ENCODE measurements at regions not wholly inside any gene's neighbourhood (a gene's known extent, or its start where the extent isn't known, plus 50 kb on each side); places are given as distances from the start of the nearest gene placed in this dataset.

- H3K4me2 ChIP-seq (ENCODE audit: low read length): no peak overlapping the region
- H3K27me3 ChIP-seq (ENCODE audit: insufficient read depth, low read length): no peaks in the 10 kb centered on the region
- H3K4me1 ChIP-seq (ENCODE audit: control insufficient read depth in 1 of 2, insufficient read depth in 2 of 2, low read length in 2 of 2): no peaks in the 10 kb centered on the region
- CTCF ChIA-PET: no interaction called here
- no peak overlapping the region for H3K4me3 ChIP-seq (replicated peaks in 1 of 2; ENCODE audit: low read depth in 1 of 2, low read length in 2 of 2)
- H3K9ac ChIP-seq (ENCODE audit: low read length): no peak overlapping the region
- no peak for DNase-seq (ENCODE audit: low read depth, low spot score)
- intact Hi-C loops (cut with micrococcal nuclease): no loop called here
- no peaks in the 10 kb centered on the region for H4K20me1 ChIP-seq (ENCODE audit: insufficient read depth)
- no peak for ATAC-seq
- no peak overlapping the region for H2AFZ ChIP-seq (ENCODE audit: low read depth, low read length, poor library complexity, severe bottlenecking)
- RAD21 ChIA-PET (ENCODE audit: low non-redundant PET in 1 of 2, low total read pairs in 2 of 2, uncharacterized antibody in 2 of 2, unreplicated experiment in 2 of 2): no interaction called here
- no peak overlapping the region for H3K27ac ChIP-seq (ENCODE audit: low read depth, low read length)
- BruUV-seq (replicated peaks): no TSS peak
- H3K9me3 ChIP-seq (ENCODE audit: control insufficient read depth in 1 of 2, insufficient read depth in 1 of 2, low read depth in 1 of 2, low read length in 2 of 2): peaks cover 5 to 10% of the 10 kb centered on the region in 2 experiments; a peak in 2 of 4 replicates
- TF ChIP-seq CBX3 (IDR thresholded peaks at IDR 0.05; ENCODE audit: low read depth) (no peak), POLR2A (IDR thresholded peaks at IDR 0.05; ENCODE audit: borderline replicate concordance, extremely low read depth, insufficient read depth, insufficient read length) (no peak), SRF (IDR thresholded peaks at IDR 0.05; ENCODE audit: low read depth) (no peak), JUND (IDR thresholded peaks at IDR 0.05) (no peak), TCF7L2 (IDR thresholded peaks at IDR 0.05; ENCODE audit: borderline replicate concordance, extremely low read depth, insufficient read depth, insufficient read length) (no peak), ATF3 (IDR thresholded peaks at IDR 0.05) (no peak), EGR1 (IDR thresholded peaks at IDR 0.05; ENCODE audit: low read depth) (no peak), ZNF274 (IDR thresholded peaks at IDR 0.05; ENCODE audit: low read depth, low read length) (no peak), CEBPB (IDR thresholded peaks at IDR 0.05; ENCODE audit: low read depth) (no peak), ZBTB33 (IDR thresholded peaks at IDR 0.05; ENCODE audit: extremely low read depth, insufficient replicate concordance, low read length) (no peak)
- no peaks in the 10 kb centered on the region for H3K9me2 ChIP-seq (ENCODE audit: insufficient read depth)
- POLR2A ChIA-PET: no interaction called here
- no peaks in the 10 kb centered on the region for H3K79me2 ChIP-seq (ENCODE audit: insufficient read depth, low read length)
- H3K36me3 ChIP-seq (ENCODE audit: control insufficient read depth in 1 of 2, insufficient read depth in 2 of 2, low read length in 2 of 2): no peaks in the 10 kb centered on the region
Measured at GRCh38 chr6:23371132-23371915, 754.7 kb upstream of the NRSN1 start.
